ENCODE measurements at regions not wholly inside any gene's neighbourhood (a gene's known extent, or its start where the extent isn't known, plus 50 kb on each side); places are given as distances from the start of the nearest gene placed in this dataset.

DNA sequence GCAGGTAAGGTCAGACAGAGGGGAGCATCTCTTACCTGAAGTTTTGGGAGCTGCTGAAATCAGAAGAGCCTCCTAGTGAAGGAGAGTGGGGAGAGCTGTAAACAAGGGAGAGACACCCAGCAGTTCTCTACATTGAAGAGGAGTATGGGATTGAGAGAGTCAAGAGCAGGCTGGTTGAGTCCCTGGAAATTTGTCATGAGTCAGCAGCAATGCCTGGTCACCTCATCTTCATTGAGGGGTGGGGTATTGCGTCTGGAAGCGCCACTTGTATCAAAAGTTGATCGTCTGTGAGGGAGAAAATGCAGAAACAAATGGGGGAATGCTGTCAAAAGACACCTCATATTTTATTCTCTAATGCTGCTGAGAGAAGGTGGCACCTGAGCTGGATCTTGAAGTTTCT lies 256.6 kb upstream of the CFAP20DC start:
- H3K36me3 ChIP-seq (ENCODE audit: insufficient read depth, low read length): no peaks in the 10 kb centered on the region

GRCh38 chr3:59304296-59304695 lies 254.5 kb upstream of the CFAP20DC start:
- no peak overlapping the region for H3K9ac ChIP-seq (ENCODE audit: insufficient read length)
- no peaks in the 10 kb centered on the region for H3K9me3 ChIP-seq (ENCODE audit: low read depth, low read length)
- H3K36me3 ChIP-seq (ENCODE audit: insufficient read depth, low read length): no peaks in the 10 kb centered on the region
- no peak overlapping the region for H3K4me3 ChIP-seq
- DNase-seq (ENCODE audit: low read depth, low spot score): no peak
- no peak overlapping the region for H3K27ac ChIP-seq
- TF ChIP-seq POLR2AphosphoS5 (IDR thresholded peaks at IDR 0.05; ENCODE audit: borderline replicate concordance, low read depth, low read length) (no peak), FOXP2 (optimal IDR thresholded peaks at IDR 0.05; ENCODE audit: control extremely low read depth, extremely low read length, insufficient read depth) (no peak), EZH2 (IDR thresholded peaks at IDR 0.05) (no peak)

More for the DNA sequence above, 256.6 kb upstream of the CFAP20DC start:
- no peak for DNase-seq (ENCODE audit: low read depth, low spot score)
- H3K9ac ChIP-seq (ENCODE audit: insufficient read length): no peak overlapping the region
- H3K9me3 ChIP-seq (ENCODE audit: low read depth, low read length): no peaks in the 10 kb centered on the region
- H3K27ac ChIP-seq: no peak overlapping the region
- no peak for TF ChIP-seq EZH2 (IDR thresholded peaks at IDR 0.05)
- no peak for TF ChIP-seq FOXP2 (optimal IDR thresholded peaks at IDR 0.05; ENCODE audit: control extremely low read depth, extremely low read length, insufficient read depth)
- no peak for TF ChIP-seq POLR2AphosphoS5 (IDR thresholded peaks at IDR 0.05; ENCODE audit: borderline replicate concordance, low read depth, low read length)
- no peak overlapping the region for H3K4me3 ChIP-seq

DNA sequence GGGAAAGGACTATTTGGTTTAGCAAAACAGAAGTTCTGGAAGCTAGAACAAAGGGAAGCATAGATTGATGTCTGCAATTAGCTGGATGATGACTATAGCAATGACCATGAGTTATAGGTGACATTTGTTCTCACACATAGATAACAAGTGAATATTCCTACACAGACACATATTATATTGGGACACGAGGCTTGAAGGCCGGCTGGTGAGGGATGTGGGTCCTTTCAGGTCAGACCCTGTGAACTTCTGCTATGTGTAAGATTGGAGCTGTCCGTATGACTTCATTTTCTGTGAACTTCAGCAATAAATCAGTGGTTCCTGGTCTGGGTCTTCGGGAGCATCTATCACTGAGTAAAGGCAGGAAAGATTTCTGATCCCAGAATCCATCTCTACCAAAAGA lies 253.6 kb upstream of the CFAP20DC start:
- H3K27ac ChIP-seq: no peak overlapping the region
- H3K9me3 ChIP-seq (ENCODE audit: low read depth, low read length): no peaks in the 10 kb centered on the region
- H3K9ac ChIP-seq (ENCODE audit: insufficient read length): no peak overlapping the region
- no peak overlapping the region for H3K4me3 ChIP-seq
- H3K36me3 ChIP-seq (ENCODE audit: insufficient read depth, low read length): no peaks in the 10 kb centered on the region
- TF ChIP-seq POLR2AphosphoS5 (IDR thresholded peaks at IDR 0.05; ENCODE audit: borderline replicate concordance, low read depth, low read length) (no peak), FOXP2 (optimal IDR thresholded peaks at IDR 0.05; ENCODE audit: control extremely low read depth, extremely low read length, insufficient read depth) (no peak), EZH2 (IDR thresholded peaks at IDR 0.05) (no peak)
- no peak for DNase-seq (ENCODE audit: low read depth, low spot score)

GRCh38 chr3:59302442-59302841 lies 252.6 kb upstream of the CFAP20DC start:
- Histone ChIP-seq H3K9me3 (ENCODE audit: low read depth, low read length) (no peaks in the 10 kb centered on the region), H3K4me3 (no peak overlapping the region), H3K27ac (no peak overlapping the region), H3K9ac (ENCODE audit: insufficient read length) (no peak overlapping the region), H3K36me3 (ENCODE audit: insufficient read depth, low read length) (no peaks in the 10 kb centered on the region)
- no peak for TF ChIP-seq POLR2AphosphoS5 (IDR thresholded peaks at IDR 0.05; ENCODE audit: borderline replicate concordance, low read depth, low read length)
- no peak for TF ChIP-seq EZH2 (IDR thresholded peaks at IDR 0.05)
- TF ChIP-seq FOXP2 (optimal IDR thresholded peaks at IDR 0.05; ENCODE audit: control extremely low read depth, extremely low read length, insufficient read depth): no peak
- no peak for DNase-seq (ENCODE audit: low read depth, low spot score)

- Histone ChIP-seq H3K4me3 (no peak overlapping the region), H3K9ac (ENCODE audit: insufficient read length) (no peak overlapping the region), H3K36me3 (ENCODE audit: insufficient read depth, low read length) (no peaks in the 10 kb centered on the region), H3K9me3 (ENCODE audit: low read depth, low read length) (no peaks in the 10 kb centered on the region), H3K27ac (no peak overlapping the region)
- TF ChIP-seq EZH2 (IDR thresholded peaks at IDR 0.05) (no peak), POLR2AphosphoS5 (IDR thresholded peaks at IDR 0.05; ENCODE audit: borderline replicate concordance, low read depth, low read length) (no peak), FOXP2 (optimal IDR thresholded peaks at IDR 0.05; ENCODE audit: control extremely low read depth, extremely low read length, insufficient read depth) (no peak)
- DNase-seq (ENCODE audit: low read depth, low spot score): no peak
Observed at GRCh38 chr3:59300733-59301132, 250.9 kb upstream of the CFAP20DC start.

- Histone ChIP-seq H3K36me3 (ENCODE audit: insufficient read depth, low read length) (no peaks in the 10 kb centered on the region), H3K9me3 (ENCODE audit: low read depth, low read length) (no peaks in the 10 kb centered on the region), H3K9ac (ENCODE audit: insufficient read length) (no peak overlapping the region), H3K4me3 (no peak overlapping the region), H3K27ac (no peak overlapping the region)
- TF ChIP-seq EZH2 (IDR thresholded peaks at IDR 0.05): no peak
- no peak for TF ChIP-seq FOXP2 (optimal IDR thresholded peaks at IDR 0.05; ENCODE audit: control extremely low read depth, extremely low read length, insufficient read depth)
- DNase-seq (ENCODE audit: low read depth, low spot score): no peak
Observed at GRCh38 chr3:59299561-59299960, 249.7 kb upstream of the CFAP20DC start.

GRCh38 chr3:59290358-59290757 lies 240.5 kb upstream of the CFAP20DC start:
- no peak overlapping the region for H3K4me3 ChIP-seq
- DNase-seq (ENCODE audit: low read depth, low spot score): no peak
- H3K9me3 ChIP-seq (ENCODE audit: low read depth, low read length): no peaks in the 10 kb centered on the region
- no peak overlapping the region for H3K27ac ChIP-seq
- no peaks in the 10 kb centered on the region for H3K36me3 ChIP-seq (ENCODE audit: insufficient read depth, low read length)
- H3K9ac ChIP-seq (ENCODE audit: insufficient read length): no peak overlapping the region
- no peak for TF ChIP-seq FOXP2 (optimal IDR thresholded peaks at IDR 0.05; ENCODE audit: control extremely low read depth, extremely low read length, insufficient read depth)
- no peak for TF ChIP-seq EZH2 (IDR thresholded peaks at IDR 0.05)
- no peak for TF ChIP-seq POLR2AphosphoS5 (IDR thresholded peaks at IDR 0.05; ENCODE audit: borderline replicate concordance, low read depth, low read length)

DNA sequence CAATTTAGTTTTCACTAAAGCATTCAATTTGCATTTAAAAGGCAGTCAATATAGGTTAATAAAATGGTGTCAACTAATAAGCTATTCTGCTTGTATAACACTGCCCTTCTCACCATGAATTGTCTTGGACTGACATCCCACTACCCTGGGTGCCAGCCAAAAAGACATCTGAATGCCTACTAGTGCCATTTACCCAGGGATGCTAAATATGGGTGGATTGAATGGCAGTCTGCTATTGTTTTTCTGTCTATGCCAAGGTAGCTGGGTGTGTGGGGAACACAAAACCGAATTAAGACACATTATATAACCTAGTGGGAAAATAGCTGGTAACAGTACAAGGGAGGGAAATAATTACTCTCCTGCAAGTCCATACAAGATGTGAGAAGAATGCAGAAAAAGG lies 240.0 kb upstream of the CFAP20DC start:
- no peaks in the 10 kb centered on the region for H3K9me3 ChIP-seq (ENCODE audit: low read depth, low read length)
- H3K36me3 ChIP-seq (ENCODE audit: insufficient read depth, low read length): no peaks in the 10 kb centered on the region
- TF ChIP-seq POLR2AphosphoS5 (IDR thresholded peaks at IDR 0.05; ENCODE audit: borderline replicate concordance, low read depth, low read length) (no peak), FOXP2 (optimal IDR thresholded peaks at IDR 0.05; ENCODE audit: control extremely low read depth, extremely low read length, insufficient read depth) (no peak), EZH2 (IDR thresholded peaks at IDR 0.05) (no peak)
- H3K9ac ChIP-seq (ENCODE audit: insufficient read length): no peak overlapping the region
- H3K27ac ChIP-seq: no peak overlapping the region
- no peak for DNase-seq (ENCODE audit: low read depth, low spot score)
- H3K4me3 ChIP-seq: no peak overlapping the region

DNA sequence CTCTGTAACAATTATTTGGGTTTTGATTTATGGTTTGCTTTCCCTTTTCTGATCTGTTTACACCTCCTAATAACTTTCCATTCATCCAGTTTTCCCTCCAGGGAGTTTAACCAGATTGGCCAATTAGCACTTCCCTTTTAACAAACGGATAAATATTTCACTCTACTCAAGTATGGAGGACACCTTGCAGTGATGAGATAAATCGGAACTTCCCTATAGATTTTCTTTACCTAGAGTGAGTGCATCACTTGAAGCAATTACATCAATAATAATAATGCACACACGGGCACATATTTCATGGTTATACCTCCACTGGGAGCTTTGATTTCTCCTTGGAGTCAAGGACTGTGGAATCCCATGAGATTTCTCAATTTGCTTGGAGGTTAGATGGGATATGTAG lies 239.1 kb upstream of the CFAP20DC start:
- H3K4me3 ChIP-seq: no peak overlapping the region
- no peaks in the 10 kb centered on the region for H3K36me3 ChIP-seq (ENCODE audit: insufficient read depth, low read length)
- H3K9me3 ChIP-seq (ENCODE audit: low read depth, low read length): no peaks in the 10 kb centered on the region
- TF ChIP-seq EZH2 (IDR thresholded peaks at IDR 0.05) (no peak), POLR2AphosphoS5 (IDR thresholded peaks at IDR 0.05; ENCODE audit: borderline replicate concordance, low read depth, low read length) (no peak)
- DNase-seq (ENCODE audit: low read depth, low spot score): no peak
- no peak overlapping the region for H3K9ac ChIP-seq (ENCODE audit: insufficient read length)
- H3K27ac ChIP-seq: no peak overlapping the region
